ENCODE measurements at regions not wholly inside any gene's neighbourhood (a gene's known extent, or its start where the extent isn't known, plus 50 kb on each side); places are given as distances from the start of the nearest gene placed in this dataset.

- H3K27me3 ChIP-seq (replicated peaks in 1 of 7), result no peaks in the 10 kb centered on the region
- intact Hi-C loops (cut with DNase I; ENCODE audit: low total_unique reads), result no loop called here
- no peaks in the 10 kb centered on the region for H3K36me3 ChIP-seq
- no peak overlapping the region for H3K4me3 ChIP-seq
- H3K9me3 ChIP-seq, result peaks cover 0 to 6% (median 0%) of the 10 kb centered on the region in 8 donors
- TF ChIP-seq POLR2A (IDR thresholded peaks at IDR 0.05) (no peak), CTCF (IDR thresholded peaks at IDR 0.05 in 8 of 11, conservative IDR thresholded peaks at IDR 0.05 in 3 of 11) (no peak), POLR2AphosphoS5 (IDR thresholded peaks at IDR 0.05) (no peak)
- no peak overlapping the region for H3K27ac ChIP-seq
- no peaks in the 10 kb centered on the region for H3K4me1 ChIP-seq
- DNase-seq, result no peak
These were observed 1574.4 kb downstream of the BRINP3 start for GRCh38 chr1:188903241-188903640.

GRCh38 chr1:188904201-188904600, 1573.5 kb downstream of the BRINP3 start:
- intact Hi-C loops (cut with DNase I; ENCODE audit: low total_unique reads), result no loop called here
- WGBS, 5 donors, result 66 to 84% (median 76%) methylated on average over 2 of the region's 2 CpGs
- TF ChIP-seq POLR2AphosphoS5 (IDR thresholded peaks at IDR 0.05), result no peak
- no peak for TF ChIP-seq POLR2A (IDR thresholded peaks at IDR 0.05)
- TF ChIP-seq CTCF (IDR thresholded peaks at IDR 0.05 in 8 of 11, conservative IDR thresholded peaks at IDR 0.05 in 3 of 11), result no peak
- Histone ChIP-seq H3K27ac (no peak overlapping the region), H3K4me3 (no peak overlapping the region), H3K27me3 (replicated peaks in 1 of 7) (no peaks in the 10 kb centered on the region), H3K4me1 (no peaks in the 10 kb centered on the region), H3K36me3 (no peaks in the 10 kb centered on the region), H3K9me3 (peaks cover 0 to 6% (median 0%) of the 10 kb centered on the region in 8 donors)
- no peak for DNase-seq

- Histone ChIP-seq H3K4me3 (no peak overlapping the region), H3K36me3 (no peaks in the 10 kb centered on the region), H3K27me3 (replicated peaks in 1 of 7) (no peaks in the 10 kb centered on the region), H3K27ac (no peak overlapping the region), H3K4me1 (no peaks in the 10 kb centered on the region), H3K9me3 (peaks cover 0 to 3% (median 0%) of the 10 kb centered on the region in 8 donors)
- intact Hi-C loops (cut with DNase I; ENCODE audit: low total_unique reads), result no loop called here
- WGBS, 5 donors, result 78 to 88% (median 86%) methylated on average over 10 of the region's 10 CpGs
- DNase-seq, result no peak
- TF ChIP-seq POLR2A (IDR thresholded peaks at IDR 0.05) (no peak), POLR2AphosphoS5 (IDR thresholded peaks at IDR 0.05) (no peak), CTCF (IDR thresholded peaks at IDR 0.05 in 8 of 11, conservative IDR thresholded peaks at IDR 0.05 in 3 of 11) (no peak)
These were observed 1570.6 kb downstream of the BRINP3 start for GRCh38 chr1:188906921-188907641.

GRCh38 chr1:188930382-188930781, 1547.3 kb downstream of the BRINP3 start:
- H3K9me3 ChIP-seq, result no peaks in the 10 kb centered on the region
- no peak overlapping the region for H3K4me3 ChIP-seq
- WGBS, 5 donors, result 74 to 88% (median 84%) methylated on average over 3 of the region's 3 CpGs
- H3K4me1 ChIP-seq, result no peaks in the 10 kb centered on the region
- DNase-seq, result no peak
- no peaks in the 10 kb centered on the region for H3K27me3 ChIP-seq (replicated peaks in 1 of 7)
- H3K27ac ChIP-seq, result no peak overlapping the region
- TF ChIP-seq POLR2A (IDR thresholded peaks at IDR 0.05), result no peak
- no peak for TF ChIP-seq CTCF (IDR thresholded peaks at IDR 0.05 in 8 of 11, conservative IDR thresholded peaks at IDR 0.05 in 3 of 11)
- TF ChIP-seq POLR2AphosphoS5 (IDR thresholded peaks at IDR 0.05), result no peak
- intact Hi-C loops (cut with DNase I; ENCODE audit: low total_unique reads), result no loop called here
- no peaks in the 10 kb centered on the region for H3K36me3 ChIP-seq
